CD4-positive, alpha-beta T cell treated with Interferon alpha-2 for 1 hour (primary cell): ENCODE measurements at regions not wholly inside any gene's neighbourhood (a gene's known extent, or its start where the extent isn't known, plus 50 kb on each side); places are given as distances from the start of the nearest gene placed in this dataset.

Experiments
- DNase-seq, 2 donors: peaks; one replicate each; pipeline ENCODE4 v3.0.0-alpha.2; 2020 to 2022

DNA sequence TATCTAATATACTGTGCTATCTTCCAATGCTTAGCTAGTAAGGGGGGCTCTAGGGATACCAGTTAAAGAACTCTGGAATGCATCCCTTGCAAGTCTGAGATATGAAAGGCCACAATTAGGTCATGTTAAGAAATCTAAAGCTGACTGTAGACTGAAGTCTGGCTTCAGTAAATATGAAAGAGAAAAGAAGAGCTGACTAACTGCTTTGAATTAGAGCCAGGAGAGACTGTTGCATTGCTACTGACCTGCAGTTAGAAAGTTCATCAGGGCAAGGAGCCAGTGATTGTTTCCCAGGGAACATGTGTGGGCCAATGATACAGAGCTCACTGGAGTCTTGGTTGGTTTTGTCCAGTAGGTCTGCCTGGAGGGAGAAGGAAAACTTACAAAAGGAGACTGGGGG, 472.1 kb upstream of the TNC start:
- no peak for DNase-seq

DNA sequence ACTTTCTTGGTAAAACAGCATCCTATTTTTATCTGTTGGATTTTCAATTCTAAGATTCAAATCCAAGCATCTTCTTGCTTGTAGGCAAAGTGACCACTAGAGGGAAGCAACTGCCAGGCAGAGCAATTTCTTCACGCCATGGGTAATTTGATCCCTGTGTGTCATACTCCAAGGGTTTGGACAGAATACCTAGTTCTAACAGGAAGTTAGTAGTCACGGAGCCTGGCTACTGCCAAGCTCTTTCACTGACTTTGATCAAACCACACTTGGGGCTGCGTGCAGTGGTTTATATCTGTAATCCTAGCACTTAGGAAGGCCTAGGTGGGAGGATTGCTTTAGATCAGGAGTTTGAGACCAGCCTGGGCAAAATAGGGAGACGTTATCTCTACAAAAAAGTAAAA, 473.6 kb upstream of the TNC start:
- no peak for DNase-seq

- DNase-seq, result peak in 1 of 2 donors; percentile 18
These were observed 475.7 kb upstream of the TNC start for GRCh38 chr9:115593587-115594091.

GRCh38 chr9:115594557-115594956, 476.6 kb upstream of the TNC start:
- DNase-seq, result no peak

GRCh38 chr9:115596021-115596745, 478.2 kb upstream of the TNC start:
- no peak for DNase-seq

DNA sequence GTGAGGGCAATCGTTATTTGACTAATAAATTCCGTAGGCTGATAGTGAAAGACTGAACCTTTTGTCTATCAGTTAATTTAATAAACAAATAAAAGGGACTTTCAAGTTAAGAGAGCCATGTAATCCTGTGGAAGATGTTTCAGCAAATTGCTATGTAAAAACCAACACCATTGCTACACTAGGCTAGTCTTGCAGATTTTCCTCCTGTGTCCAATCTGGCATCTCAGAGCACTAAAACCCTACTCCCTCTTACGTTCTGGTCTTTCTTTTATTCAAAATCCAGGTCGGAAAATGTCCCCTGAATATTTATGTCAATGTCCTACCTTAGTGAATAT, 478.8 kb upstream of the TNC start:
- no peak for DNase-seq

DNA sequence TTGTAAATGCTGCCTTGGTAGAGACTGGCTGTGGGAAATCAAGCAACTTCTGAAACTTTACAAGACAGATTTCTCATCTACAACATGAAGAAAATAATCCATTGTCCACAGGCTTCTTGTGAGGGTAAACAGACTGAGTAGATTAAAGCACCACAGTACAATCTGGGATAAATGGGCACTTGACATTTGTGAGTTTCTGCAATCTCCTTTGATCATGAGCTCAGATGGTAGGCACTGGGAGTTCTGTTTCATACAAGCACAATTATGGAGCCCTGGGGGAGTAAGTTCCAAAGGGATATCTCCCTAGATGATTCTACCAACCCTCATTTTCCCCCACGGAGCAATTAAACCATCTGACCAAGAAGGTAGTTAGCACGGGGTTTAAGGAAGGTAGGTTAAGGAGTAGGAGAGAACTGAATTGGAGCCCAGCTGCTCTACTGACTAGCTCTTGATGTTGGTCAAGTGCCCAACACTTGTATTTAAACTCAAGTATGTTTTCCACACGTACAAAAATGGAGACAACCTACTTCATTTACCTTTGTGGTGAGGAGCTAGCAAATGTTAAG, 479.5 kb upstream of the TNC start:
- DNase-seq, result no peak

DNA sequence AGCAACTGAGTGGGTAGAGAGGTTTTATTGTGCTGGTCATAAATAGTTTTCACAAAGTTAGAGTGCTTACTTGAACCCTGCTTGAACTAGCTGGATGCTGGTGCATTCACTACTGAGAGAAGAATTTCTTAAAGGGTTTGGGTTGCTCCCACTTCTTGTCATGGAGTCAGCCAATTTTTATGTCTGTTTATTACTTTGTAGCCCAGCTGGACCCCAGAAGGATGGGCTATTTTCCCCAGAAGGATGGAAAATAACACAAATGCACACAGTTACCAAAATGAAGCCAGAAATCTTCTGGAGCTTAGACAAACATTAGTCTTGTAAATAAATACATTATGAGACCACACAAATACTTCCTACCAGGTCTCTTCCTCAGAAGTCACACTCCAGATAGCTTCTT, 480.8 kb upstream of the TNC start:
- no peak for DNase-seq

DNA sequence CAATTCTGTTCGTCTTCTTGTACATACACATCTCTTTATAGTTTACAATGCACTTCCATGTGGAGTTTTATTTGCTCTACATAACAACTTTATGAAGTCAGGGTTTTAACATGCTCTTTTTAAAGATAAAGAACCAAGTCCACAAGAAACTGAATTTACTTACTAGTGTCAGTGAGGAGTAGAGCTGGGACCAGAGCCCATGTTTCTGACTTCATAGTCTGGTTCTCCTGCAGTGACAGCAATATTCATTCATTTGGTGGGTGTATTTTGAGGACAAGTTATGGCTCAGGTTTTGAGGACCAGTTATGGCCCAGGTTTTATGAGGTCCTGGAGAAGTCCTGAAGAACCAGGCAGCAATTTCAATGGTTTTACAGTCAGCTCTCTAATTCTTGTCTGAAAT, 481.9 kb upstream of the TNC start:
- no peak for DNase-seq

DNA sequence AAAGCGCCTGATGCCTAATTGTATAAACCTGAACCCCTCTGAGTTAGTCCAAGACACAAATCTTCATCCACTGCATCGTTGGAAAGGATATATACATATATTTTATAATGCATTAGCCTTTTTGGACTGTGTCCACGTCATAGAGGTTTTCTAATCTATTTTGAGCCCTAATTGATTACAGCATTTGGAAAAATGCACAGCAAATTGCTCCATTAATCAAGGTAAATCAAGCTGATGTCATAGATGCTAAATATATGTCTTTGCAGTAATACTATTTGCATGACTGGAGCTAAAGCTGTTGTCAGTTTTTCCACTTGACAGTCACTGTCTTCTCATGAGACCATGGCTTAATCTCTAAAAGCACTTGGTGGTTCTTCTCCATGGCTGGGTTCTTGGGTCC, 483.5 kb upstream of the TNC start:
- no peak for DNase-seq

GRCh38 chr9:115604831-115605483, 487.0 kb upstream of the TNC start:
- no peak for DNase-seq

GRCh38 chr9:115606838-115607237, 488.9 kb upstream of the TNC start:
- no peak for DNase-seq

GRCh38 chr9:115614326-115614999, 496.5 kb upstream of the TNC start:
- no peak for DNase-seq

GRCh38 chr9:115615000-115615401, 497.0 kb upstream of the TNC start:
- no peak for DNase-seq

- DNase-seq, result no peak
These were observed 498.1 kb upstream of the TNC start for GRCh38 chr9:115615821-115616665.

DNA sequence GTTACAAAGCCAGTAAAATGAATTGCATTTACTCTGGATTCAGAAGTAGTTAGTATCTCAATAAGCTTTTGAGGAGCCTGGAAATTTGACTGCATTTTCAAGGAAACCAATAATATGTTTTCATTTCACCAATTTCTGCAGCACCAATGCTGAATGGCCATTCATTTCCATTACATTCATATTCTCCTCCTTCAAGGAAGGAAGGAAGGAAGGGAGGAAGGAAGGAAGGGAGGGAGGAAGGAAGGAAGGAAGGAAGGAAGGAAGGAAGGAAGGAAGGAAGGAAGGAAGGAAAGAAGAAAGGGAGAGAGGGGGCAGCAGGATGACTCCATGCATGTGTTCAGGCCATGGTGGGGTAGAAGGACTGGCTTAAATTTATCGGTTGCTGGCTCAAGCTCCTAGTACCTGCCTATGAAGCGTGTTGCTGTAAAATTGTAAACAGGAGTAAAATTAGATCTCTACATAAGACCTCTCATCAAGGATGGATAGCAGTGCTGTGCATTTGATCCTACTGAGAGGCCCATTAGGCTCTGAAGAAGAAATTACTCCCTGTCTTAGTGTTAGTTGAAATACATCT, 498.8 kb upstream of the TNC start:
- no peak for DNase-seq

DNA sequence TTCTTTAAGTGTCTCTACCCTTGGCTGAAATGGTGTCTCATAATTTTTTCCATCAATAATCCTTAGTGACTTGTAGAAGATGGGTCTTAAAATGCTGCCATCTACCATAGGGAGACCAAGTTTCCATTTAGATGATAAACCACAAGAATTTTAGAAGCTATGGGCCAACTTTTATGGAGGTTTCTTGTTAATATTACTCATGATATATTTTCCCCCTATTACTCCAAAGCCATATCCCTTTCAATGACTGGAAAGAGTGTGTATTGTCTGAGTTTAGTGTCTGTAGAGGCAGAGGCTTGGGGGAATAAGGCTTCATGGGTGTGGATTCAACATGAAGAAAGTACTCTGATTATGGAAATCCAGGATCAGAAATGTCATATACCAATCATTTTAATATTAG, 507.3 kb upstream of the TNC start:
- DNase-seq, result no peak

GRCh38 chr9:115625954-115626353, 508.0 kb upstream of the TNC start:
- DNase-seq, result no peak

- DNase-seq, result no peak
These were observed 509.6 kb upstream of the TNC start for GRCh38 chr9:115627511-115627910.

- DNase-seq, result no peak
These were observed 510.5 kb upstream of the TNC start for GRCh38 chr9:115628426-115628825.

DNA sequence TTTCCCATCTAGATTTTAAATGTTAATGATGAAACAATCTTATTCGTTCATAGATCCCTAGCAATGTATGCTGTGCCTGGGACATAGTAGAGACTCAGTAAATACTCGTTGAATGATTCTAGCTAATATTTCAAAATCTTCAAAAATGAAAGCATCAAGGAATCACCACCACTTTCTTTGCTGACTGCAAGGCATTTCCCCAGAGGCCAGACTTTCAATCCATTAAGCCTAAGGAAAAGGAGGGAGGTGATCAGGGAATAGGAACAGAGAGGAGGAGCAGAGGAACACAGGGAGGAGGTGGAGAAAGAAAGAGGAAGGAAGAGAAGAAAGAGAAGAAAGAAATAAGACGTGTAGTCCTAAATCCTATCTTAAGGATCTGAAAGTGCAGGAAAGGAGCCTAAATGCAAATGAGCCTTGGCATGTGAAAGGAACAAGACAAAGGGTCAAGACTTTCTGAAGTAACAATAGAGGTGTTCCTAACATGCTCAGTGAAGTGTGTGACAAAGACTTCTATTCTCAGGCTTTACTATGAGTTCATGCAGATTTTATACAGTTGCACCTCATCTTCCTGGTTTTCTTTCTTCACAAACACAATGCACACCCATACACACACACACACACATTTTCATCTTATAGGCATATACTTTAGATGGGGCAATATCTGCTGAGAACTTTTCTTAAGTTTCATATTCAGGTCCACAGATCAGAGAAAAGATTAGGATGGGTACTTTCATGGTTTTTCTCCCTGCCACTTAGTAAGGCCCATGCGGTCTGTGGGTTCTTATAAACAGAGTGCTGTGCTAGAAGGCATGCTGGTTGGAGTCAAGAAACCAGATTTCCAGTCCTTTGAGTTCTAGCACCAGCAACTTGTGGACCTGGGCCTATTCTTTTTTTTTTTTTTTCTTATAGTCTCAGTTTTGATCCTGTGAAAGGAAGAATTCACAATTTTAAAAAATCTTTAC, 512.2 kb upstream of the TNC start:
- no peak for DNase-seq
